MM.1S (cell line): ENCODE measurements at regions not wholly inside any gene's neighbourhood (a gene's known extent, or its start where the extent isn't known, plus 50 kb on each side); places are given as distances from the start of the nearest gene placed in this dataset.

ENCODE experiments used
- DNase-seq: peaks from one replicate; pipeline ENCODE4 v3.0.0-alpha.2; 2015
- H2AFZ ChIP-seq: fragments of 300-600 bp; sonication (generic); 2 replicates; pipeline ENCODE4 v1.6.0; 2016; ENCODE audit warnings: antibody characterized with exemption, low read length
- H3F3A ChIP-seq: fragments of 300-600 bp; sonication (generic); 2 replicates; pipeline ENCODE4 v1.6.1; 2016; ENCODE audit warnings: mild to moderate bottlenecking, antibody characterized with exemption, low read length, moderate library complexity, mixed read lengths; ENCODE audit not compliant: insufficient read depth
- H3K27ac ChIP-seq: fragments of 300-600 bp; sonication (generic); 2 replicates; pipeline ENCODE4 v1.5.1; 2016; ENCODE audit warnings: mild to moderate bottlenecking, low read length
- H3K27me3 ChIP-seq: fragments of 300-600 bp; sonication (generic); replicated peaks from 2 replicates; pipeline ENCODE4 v1.6.0; 2016; ENCODE audit warnings: low read length; ENCODE audit not compliant: insufficient read depth
- H3K36me3 ChIP-seq: fragments of 300-600 bp; sonication (generic); replicated peaks from 2 replicates; pipeline ENCODE4 v1.6.1; 2016; ENCODE audit warnings: mild to moderate bottlenecking, low read length, mixed read lengths; ENCODE audit not compliant: insufficient read depth
- H3K4me1 ChIP-seq: fragments of 300-600 bp; sonication (generic); 2 replicates; pipeline ENCODE4 v1.6.1; 2016; ENCODE audit warnings: low read length, mixed read lengths
- H3K4me2 ChIP-seq: fragments of 300-600 bp; sonication (generic); 2 replicates; pipeline ENCODE4 v1.6.0; 2016; ENCODE audit warnings: low read depth, low read length
- H3K4me3 ChIP-seq: fragments of 300-600 bp; sonication (generic); 2 replicates; pipeline ENCODE4 v1.5.1; 2016; ENCODE audit warnings: low read length, mixed read lengths
- H3K79me2 ChIP-seq: fragments of 300-600 bp; sonication (generic); 2 replicates; pipeline ENCODE4 v1.6.1; 2016; ENCODE audit warnings: mixed run types, low read length, mixed read lengths
- H3K9ac ChIP-seq: fragments of 300-600 bp; sonication (generic); 2 replicates; pipeline ENCODE4 v1.6.1; 2016; ENCODE audit warnings: low read length, mixed read lengths
- H3K9me2 ChIP-seq: fragments of 300-600 bp; sonication (generic); replicated peaks from 2 replicates; pipeline ENCODE4 v1.6.1; 2016; ENCODE audit warnings: mild to moderate bottlenecking, low read length, mixed read lengths; ENCODE audit not compliant: insufficient read depth
- H3K9me3 ChIP-seq: fragments of 300-600 bp; sonication (generic); replicated peaks from 2 replicates; pipeline ENCODE4 v1.6.1; 2016; ENCODE audit warnings: mild to moderate bottlenecking, low read length, mixed read lengths; ENCODE audit not compliant: insufficient read depth
- H4K20me1 ChIP-seq: fragments of 300-600 bp; sonication (generic); 2 replicates; pipeline ENCODE4 v1.6.1; 2016; ENCODE audit warnings: mild to moderate bottlenecking, low read length, moderate library complexity, mixed read lengths; ENCODE audit not compliant: insufficient read depth
- CTCF ChIP-seq: fragments of 300-600 bp; sonication (generic); IDR thresholded peaks from 2 replicates; pipeline ENCODE4 v1.5.1; 2016; ENCODE audit warnings: antibody characterized with exemption, low read length, mixed read lengths
- EZH2 ChIP-seq: fragments of 300-600 bp; sonication (generic); optimal IDR thresholded peaks from 2 replicates; pipeline ENCODE3; 2017; ENCODE audit warnings: low read depth, mild to moderate bottlenecking, antibody characterized with exemption, low read length, mixed read lengths
- EZH2phosphoT487 ChIP-seq: fragments of 300-600 bp; sonication (generic); IDR thresholded peaks from 2 replicates; pipeline ENCODE4 v1.6.1; 2018; ENCODE audit warnings: antibody characterized with exemption, low read length

GRCh38 chr18:39761273-39761672 lies 2193.8 kb upstream of the PIK3C3 start:
- Histone ChIP-seq H3K79me2 (no peaks in the 10 kb centered on the region), H3K4me2 (no peak overlapping the region), H3K9me3 (no peaks in the 10 kb centered on the region; the same call in 1 of the 2 replicates), H3K4me1 (no peaks in the 10 kb centered on the region), H4K20me1 (no peaks in the 10 kb centered on the region), H3K9me2 (no peaks in the 10 kb centered on the region), H3K27ac (no peak overlapping the region), H3K36me3 (no peaks in the 10 kb centered on the region), H3K9ac (no peak overlapping the region), H3F3A (no peaks in the 10 kb centered on the region), H3K4me3 (no peak overlapping the region), H2AFZ (no peak overlapping the region), H3K27me3 (no peaks in the 10 kb centered on the region)
- DNase-seq: no peak
- TF ChIP-seq CTCF: no peak
- TF ChIP-seq EZH2phosphoT487: no peak
- no peak for TF ChIP-seq EZH2

- H3K36me3 ChIP-seq: no peaks in the 10 kb centered on the region
These were observed 2194.3 kb upstream of the CELF4 start for GRCh38 chr18:39759926-39760325.

GRCh38 chr18:39753178-39753577 lies 2187.6 kb upstream of the CELF4 start:
- no peak overlapping the region for H3K9ac ChIP-seq
- H3K9me2 ChIP-seq: no peaks in the 10 kb centered on the region
- H3K79me2 ChIP-seq: no peaks in the 10 kb centered on the region

More at GRCh38 chr18:39759926-39760325, 2194.3 kb upstream of the CELF4 start:
- no peak for DNase-seq
- Histone ChIP-seq H3K4me3 (no peak overlapping the region), H3K79me2 (no peaks in the 10 kb centered on the region), H3K4me1 (no peaks in the 10 kb centered on the region), H4K20me1 (no peaks in the 10 kb centered on the region), H2AFZ (no peak overlapping the region), H3K27ac (no peak overlapping the region), H3K9me3 (no peaks in the 10 kb centered on the region; the same call in 1 of the 2 replicates), H3K9me2 (no peaks in the 10 kb centered on the region), H3F3A (no peaks in the 10 kb centered on the region), H3K27me3 (no peaks in the 10 kb centered on the region), H3K9ac (no peak overlapping the region), H3K4me2 (no peak overlapping the region)
- TF ChIP-seq CTCF: no peak
- TF ChIP-seq EZH2phosphoT487: no peak
- no peak for TF ChIP-seq EZH2

More at GRCh38 chr18:39753178-39753577, 2187.6 kb upstream of the CELF4 start:
- H3K27me3 ChIP-seq: no peaks in the 10 kb centered on the region
- no peak overlapping the region for H3K4me2 ChIP-seq
- no peak overlapping the region for H3K27ac ChIP-seq
- no peak for DNase-seq
- no peaks in the 10 kb centered on the region for H4K20me1 ChIP-seq
- no peaks in the 10 kb centered on the region for H3K4me1 ChIP-seq
- H2AFZ ChIP-seq: no peak overlapping the region
- no peak for TF ChIP-seq CTCF
- no peak for TF ChIP-seq EZH2phosphoT487
- no peak for TF ChIP-seq EZH2
- no peaks in the 10 kb centered on the region; the same call in 1 of the 2 replicates for H3K9me3 ChIP-seq
- no peak overlapping the region for H3K4me3 ChIP-seq
- no peaks in the 10 kb centered on the region for H3K36me3 ChIP-seq
- no peaks in the 10 kb centered on the region for H3F3A ChIP-seq
